ENCODE measurements at regions not wholly inside any gene's neighbourhood (a gene's known extent, or its start where the extent isn't known, plus 50 kb on each side); places are given as distances from the start of the nearest gene placed in this dataset.
"Not testable (repeated sequence)": the region's sequence is repeated elsewhere in the genome, so short reads cannot be mapped to it uniquely, and the experiment has no call there.

GRCh38 chr14:81614302-81614701 is 80.6 kb upstream of the SEL1L start:
- not testable (repeated sequence) for TF ChIP-seq CTCF, POLR2AphosphoS5 (IDR thresholded peaks at IDR 0.05)

Measured in transverse colon (tissue), 4 donors.